ENCODE measurements at regions not wholly inside any gene's neighbourhood (a gene's known extent, or its start where the extent isn't known, plus 50 kb on each side); places are given as distances from the start of the nearest gene placed in this dataset.
"Not testable (repeated sequence)": the region's sequence is repeated elsewhere in the genome, so short reads cannot be mapped to it uniquely, and the experiment has no call there.

GRCh38 chr1:157203166-157203565 lies 65.0 kb upstream of the ETV3 start:
- Histone ChIP-seq H3K9me3 (replicated peaks) (no peaks in the 10 kb centered on the region), H3K4me3 (no peak overlapping the region), H3K36me3 (no peaks in the 10 kb centered on the region), H3K4me1 (replicated peaks) (peaks cover 4% of the 10 kb centered on the region; the same call in 1 of the 2 replicates), H3K27me3 (replicated peaks) (no peaks in the 10 kb centered on the region), H3K27ac (no peak overlapping the region)
- DNase-seq (ENCODE audit: low read depth in 1 of 2, low spot score in 2 of 2) = no peak

DNA sequence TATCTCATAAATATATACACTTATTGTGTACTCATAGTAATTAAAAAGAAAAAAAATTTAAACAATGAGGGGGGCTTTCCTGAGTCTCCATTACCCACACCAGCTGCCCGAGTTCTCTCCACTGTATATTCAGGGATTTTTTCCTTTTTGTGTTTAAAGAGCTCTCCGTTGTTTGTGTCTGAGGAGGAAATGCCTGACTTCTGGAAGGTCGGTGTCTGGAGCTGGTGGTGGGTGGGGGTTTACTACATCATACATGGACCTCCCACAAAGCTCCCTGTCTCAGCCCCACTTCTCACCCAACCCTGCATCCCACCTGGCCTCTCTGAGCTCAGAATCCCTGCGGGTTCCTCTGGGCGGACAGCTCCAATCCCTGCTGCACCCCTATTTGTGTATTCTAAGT lies 64.1 kb upstream of the ETV3 start:
- Histone ChIP-seq H3K27me3 (replicated peaks) (no peaks in the 10 kb centered on the region), H3K9me3 (replicated peaks) (no peaks in the 10 kb centered on the region), H3K4me3 (no peak overlapping the region), H3K4me1 (replicated peaks) (peaks cover 4% of the 10 kb centered on the region; the same call in 1 of the 2 replicates), H3K27ac (no peak overlapping the region), H3K36me3 (no peaks in the 10 kb centered on the region)
- peak; percentile 39 to 40 for DNase-seq (ENCODE audit: low read depth in 1 of 2, low spot score in 2 of 2)

DNA sequence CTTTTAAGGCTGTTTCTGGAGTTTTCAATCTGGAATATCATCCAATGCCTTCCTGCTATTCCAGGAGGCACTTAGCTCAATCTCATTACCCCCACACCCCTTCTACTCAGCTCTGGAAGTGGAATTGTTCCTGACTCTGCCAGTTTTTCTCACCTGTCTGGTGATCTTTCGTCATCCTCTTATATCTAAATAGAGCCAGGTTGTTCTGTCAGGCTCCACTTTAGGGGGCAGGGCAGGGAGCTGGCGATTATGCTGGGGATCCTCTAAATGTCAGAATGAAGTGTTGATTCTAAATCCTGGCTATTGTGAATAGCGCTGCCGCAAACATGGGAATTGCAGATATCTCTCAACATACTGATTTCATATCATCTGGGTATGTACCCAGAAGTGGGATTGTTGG lies 63.6 kb upstream of the ETV3 start:
- Histone ChIP-seq H3K4me3 (no peak overlapping the region), H3K36me3 (no peaks in the 10 kb centered on the region), H3K27me3 (replicated peaks) (no peaks in the 10 kb centered on the region), H3K9me3 (replicated peaks) (no peaks in the 10 kb centered on the region), H3K4me1 (replicated peaks) (peaks cover 4% of the 10 kb centered on the region; the same call in 1 of the 2 replicates), H3K27ac (no peak overlapping the region)
- no peak for DNase-seq (ENCODE audit: low read depth in 1 of 2, low spot score in 2 of 2)

DNA sequence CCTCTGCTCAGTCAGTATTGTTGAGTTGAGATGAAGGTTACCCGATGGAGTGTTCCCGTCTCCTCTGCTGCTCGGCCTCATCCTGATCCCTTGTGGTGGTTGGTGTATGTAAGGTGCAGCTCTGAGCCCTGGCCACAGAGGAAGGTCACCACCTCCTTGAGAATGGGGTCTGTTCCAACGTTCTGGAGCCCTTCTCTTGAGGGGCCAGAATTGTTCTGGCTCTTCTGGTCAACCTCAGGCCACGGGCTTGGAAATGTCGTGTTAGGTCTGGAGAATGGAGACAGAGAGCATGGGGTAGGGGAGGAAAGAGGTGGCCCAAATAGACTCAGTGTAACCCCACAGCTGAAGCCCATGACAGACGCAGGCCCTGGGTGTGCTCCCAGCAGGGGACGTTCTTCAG lies 62.3 kb upstream of the ETV3 start:
- Histone ChIP-seq H3K36me3 (no peaks in the 10 kb centered on the region), H3K9me3 (replicated peaks) (no peaks in the 10 kb centered on the region), H3K27me3 (replicated peaks) (no peaks in the 10 kb centered on the region), H3K4me1 (replicated peaks) (peaks cover 4% of the 10 kb centered on the region; the same call in 1 of the 2 replicates), H3K27ac (no peak overlapping the region), H3K4me3 (no peak overlapping the region)
- DNase-seq (ENCODE audit: low read depth in 1 of 2, low spot score in 2 of 2) = no peak

- H3K4me1 ChIP-seq (replicated peaks) = peaks cover 4% of the 10 kb centered on the region; the same call in 1 of the 2 replicates
- no peaks in the 10 kb centered on the region for H3K9me3 ChIP-seq (replicated peaks)
- H3K27me3 ChIP-seq (replicated peaks) = no peaks in the 10 kb centered on the region
- no peak overlapping the region for H3K27ac ChIP-seq
- H3K36me3 ChIP-seq = no peaks in the 10 kb centered on the region
- no peak overlapping the region for H3K4me3 ChIP-seq
- DNase-seq (ENCODE audit: low read depth in 1 of 2, low spot score in 2 of 2) = peak in 1 of 2 experiments; percentile 38
Observed at GRCh38 chr1:157199421-157199755, 61.2 kb upstream of the ETV3 start.

DNA sequence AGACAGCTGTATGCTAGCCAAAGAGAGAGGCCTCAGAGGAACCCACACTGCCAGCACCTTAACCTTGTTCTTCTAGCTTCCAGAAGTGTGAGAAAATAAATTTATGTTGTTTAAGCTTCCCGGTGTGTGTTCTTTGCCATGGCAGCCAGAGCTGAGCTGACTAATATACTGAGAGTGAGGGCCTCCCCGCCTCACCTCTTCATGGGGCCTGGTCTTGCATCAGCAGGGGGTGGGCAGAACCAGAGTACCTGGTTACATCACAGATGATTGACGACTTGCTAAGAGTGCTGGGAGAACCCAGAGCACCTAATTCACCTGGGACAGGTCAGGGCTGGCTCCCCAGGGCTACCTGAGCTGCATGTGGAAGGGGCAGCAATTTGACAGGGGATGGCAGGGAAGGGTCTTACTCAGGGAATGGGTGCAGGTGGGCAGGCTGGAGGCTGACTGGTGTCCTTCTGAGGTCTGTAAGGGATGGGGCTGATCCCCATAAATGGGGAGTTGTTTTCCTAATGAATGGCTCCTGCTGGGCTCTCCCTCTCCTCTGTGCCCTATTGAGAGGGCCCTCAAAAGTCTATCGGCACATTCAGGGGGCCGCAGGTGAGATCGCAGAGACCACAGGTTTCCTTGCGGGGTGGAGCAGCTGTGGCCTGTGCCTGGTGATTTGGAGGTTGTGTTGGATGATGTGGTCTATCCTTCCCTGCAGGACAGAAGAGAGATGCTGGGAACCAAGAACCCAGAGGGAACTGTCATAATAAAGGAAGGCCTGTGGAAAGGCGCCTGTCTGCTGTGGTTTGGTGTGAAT lies 60.6 kb upstream of the ETV3 start:
- Histone ChIP-seq H3K4me3 (no peak overlapping the region), H3K9me3 (replicated peaks) (no peaks in the 10 kb centered on the region), H3K4me1 (replicated peaks) (peaks cover 4% of the 10 kb centered on the region; the same call in 1 of the 2 replicates), H3K36me3 (no peaks in the 10 kb centered on the region), H3K27me3 (replicated peaks) (no peaks in the 10 kb centered on the region), H3K27ac (no peak overlapping the region)
- no peak for DNase-seq (ENCODE audit: low read depth in 1 of 2, low spot score in 2 of 2)

GRCh38 chr1:157197906-157198435 lies 59.8 kb upstream of the ETV3 start:
- H3K27ac ChIP-seq = no peak overlapping the region
- DNase-seq (ENCODE audit: low read depth in 1 of 2, low spot score in 2 of 2) = no peak
- no peaks in the 10 kb centered on the region for H3K36me3 ChIP-seq
- no peak overlapping the region for H3K4me3 ChIP-seq
- H3K27me3 ChIP-seq (replicated peaks) = no peaks in the 10 kb centered on the region
- H3K4me1 ChIP-seq (replicated peaks) = peaks cover 4% of the 10 kb centered on the region; the same call in 1 of the 2 replicates
- no peaks in the 10 kb centered on the region for H3K9me3 ChIP-seq (replicated peaks)

DNA sequence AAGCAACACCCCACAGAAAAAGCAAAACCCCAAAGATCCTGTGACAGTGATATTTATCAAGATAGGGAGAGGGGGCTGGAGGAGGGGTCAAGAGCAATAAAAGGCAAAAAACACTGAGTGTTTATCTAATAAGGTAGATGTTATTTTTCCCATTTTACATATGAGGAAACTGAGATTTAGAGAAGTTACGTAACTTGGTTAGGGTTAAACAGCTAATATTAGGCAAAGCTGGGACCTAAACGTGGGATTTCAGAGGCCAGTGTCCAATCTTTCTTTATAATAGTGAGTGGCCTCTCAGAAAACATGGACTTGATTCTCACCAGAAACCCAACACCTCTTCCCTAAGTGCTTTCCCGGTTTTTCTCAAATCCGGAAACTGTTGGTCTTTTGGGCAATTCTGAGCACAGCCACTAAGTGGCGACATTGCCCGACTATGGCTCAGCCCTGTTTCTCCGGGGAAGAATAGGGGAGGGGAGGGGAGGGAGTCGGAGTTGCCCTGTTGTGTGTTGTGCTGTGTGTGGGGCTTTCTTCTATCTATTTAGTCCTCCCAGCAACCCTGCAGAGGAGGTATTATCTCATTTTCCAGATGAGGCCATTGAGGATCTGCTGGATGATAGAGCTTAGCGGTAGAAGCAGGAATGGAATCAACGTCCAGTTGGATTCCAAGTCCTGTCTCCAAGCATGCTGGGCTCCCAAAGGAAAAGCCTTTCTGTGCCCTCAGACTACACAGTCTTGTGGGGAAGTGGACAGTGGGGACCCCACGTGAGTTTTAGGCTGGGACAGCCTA lies 58.7 kb upstream of the ETV3 start:
- H3K27ac ChIP-seq; H3K27me3 ChIP-seq (replicated peaks); H3K36me3 ChIP-seq; H3K4me3 ChIP-seq; H3K4me1 ChIP-seq (replicated peaks); H3K9me3 ChIP-seq (replicated peaks): not testable (repeated sequence)
- peak in 1 of 2 experiments; percentile 39 for DNase-seq (ENCODE audit: low read depth in 1 of 2, low spot score in 2 of 2)

DNA sequence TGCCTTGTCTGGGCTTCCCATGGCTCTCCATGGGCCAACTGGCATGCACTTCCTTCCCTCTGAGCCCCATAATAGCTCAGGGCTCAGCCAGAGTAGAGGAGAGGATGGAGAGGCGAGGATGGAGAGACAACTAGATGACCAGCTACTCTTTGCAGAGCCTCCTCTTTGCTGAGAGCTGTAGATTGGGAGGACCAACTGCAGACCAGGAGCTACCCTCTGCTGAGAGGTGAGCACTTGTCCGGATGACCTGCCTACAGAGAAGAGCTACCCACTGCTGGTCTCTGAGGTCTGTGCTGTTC lies 58.0 kb upstream of the ETV3 start:
- no peak overlapping the region for H3K27ac ChIP-seq
- no peak overlapping the region for H3K4me3 ChIP-seq
- H3K4me1 ChIP-seq (replicated peaks) = no peaks in the 10 kb centered on the region; the same call in 1 of the 2 replicates
- H3K36me3 ChIP-seq = no peaks in the 10 kb centered on the region
- DNase-seq (ENCODE audit: low read depth in 1 of 2, low spot score in 2 of 2) = no peak
- peaks cover 8% of the 10 kb centered on the region for H3K27me3 ChIP-seq (replicated peaks)
- no peaks in the 10 kb centered on the region; the same call in 1 of the 2 replicates for H3K9me3 ChIP-seq (replicated peaks)

GRCh38 chr1:157195521-157196244 lies 57.5 kb upstream of the ETV3 start:
- DNase-seq (ENCODE audit: low read depth in 1 of 2, low spot score in 2 of 2) = peak in 1 of 2 experiments; percentile 38
- H3K27me3 ChIP-seq (replicated peaks) = peaks cover 8% of the 10 kb centered on the region
- no peaks in the 10 kb centered on the region for H3K36me3 ChIP-seq

GRCh38 chr1:157194731-157195520 lies 56.7 kb upstream of the ETV3 start:
- H3K9me3 ChIP-seq (replicated peaks) = no peaks in the 10 kb centered on the region; the same call in 1 of the 2 replicates
- peaks cover 8% of the 10 kb centered on the region for H3K27me3 ChIP-seq (replicated peaks)
- no peak overlapping the region for H3K27ac ChIP-seq
- DNase-seq (ENCODE audit: low read depth in 1 of 2, low spot score in 2 of 2) = no peak
- H3K36me3 ChIP-seq = no peaks in the 10 kb centered on the region
- no peak overlapping the region for H3K4me3 ChIP-seq
- no peaks in the 10 kb centered on the region; the same call in 1 of the 2 replicates for H3K4me1 ChIP-seq (replicated peaks)

More at GRCh38 chr1:157195521-157196244, 57.5 kb upstream of the ETV3 start:
- no peaks in the 10 kb centered on the region; the same call in 1 of the 2 replicates for H3K4me1 ChIP-seq (replicated peaks)
- no peak overlapping the region for H3K4me3 ChIP-seq
- H3K9me3 ChIP-seq (replicated peaks) = no peaks in the 10 kb centered on the region; the same call in 1 of the 2 replicates
- H3K27ac ChIP-seq = no peak overlapping the region

- no peaks in the 10 kb centered on the region; the same call in 1 of the 2 replicates for H3K9me3 ChIP-seq (replicated peaks)
- H3K36me3 ChIP-seq = no peaks in the 10 kb centered on the region
- peak; percentile 71 to 76 for DNase-seq (ENCODE audit: low read depth in 1 of 2, low spot score in 2 of 2)
- peaks cover 12% of the 10 kb centered on the region for H3K27me3 ChIP-seq (replicated peaks)
- H3K4me1 ChIP-seq (replicated peaks) = no peaks in the 10 kb centered on the region
- H3K4me3 ChIP-seq = no peak overlapping the region
- H3K27ac ChIP-seq = no peak overlapping the region
Observed at GRCh38 chr1:157193702-157194391, 55.7 kb upstream of the ETV3 start.
